Fibroblast of skin of right quadriceps (primary cell): ENCODE measurements at regions not wholly inside any gene's neighbourhood (a gene's known extent, or its start where the extent isn't known, plus 50 kb on each side); places are given as distances from the start of the nearest gene placed in this dataset.
A peak's percentile ranks its signal among the peaks of the same experiment; 100 is the strongest.

Source experiments
- DNase-seq: peaks from one replicate; pipeline ENCODE4 v3.0.0-alpha.2; 2013

- DNase-seq, result no peak
Observed at GRCh38 chr14:38761033-38761432, 342.0 kb downstream of the SEC23A start.

DNA sequence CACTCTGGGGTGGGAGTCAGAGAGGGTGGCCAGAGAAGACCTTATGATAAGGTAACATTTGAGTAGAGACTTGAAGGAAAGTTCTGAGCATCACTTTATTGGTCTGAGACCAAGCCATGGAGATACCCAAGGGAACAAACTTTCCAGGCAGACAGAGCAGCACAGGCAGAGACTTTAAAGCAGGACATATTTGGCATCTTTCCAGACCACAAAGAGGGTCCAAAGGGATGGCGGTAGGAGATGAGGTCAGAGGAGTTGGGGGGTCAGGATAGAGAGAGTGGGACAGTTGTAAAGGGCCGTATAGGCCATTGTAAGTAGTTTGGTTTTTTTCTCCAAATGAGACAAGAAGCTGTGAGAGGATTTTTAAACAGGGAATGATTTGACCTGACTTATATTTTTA is 344.4 kb downstream of the SEC23A start:
- peak; percentile 1 for DNase-seq

DNA sequence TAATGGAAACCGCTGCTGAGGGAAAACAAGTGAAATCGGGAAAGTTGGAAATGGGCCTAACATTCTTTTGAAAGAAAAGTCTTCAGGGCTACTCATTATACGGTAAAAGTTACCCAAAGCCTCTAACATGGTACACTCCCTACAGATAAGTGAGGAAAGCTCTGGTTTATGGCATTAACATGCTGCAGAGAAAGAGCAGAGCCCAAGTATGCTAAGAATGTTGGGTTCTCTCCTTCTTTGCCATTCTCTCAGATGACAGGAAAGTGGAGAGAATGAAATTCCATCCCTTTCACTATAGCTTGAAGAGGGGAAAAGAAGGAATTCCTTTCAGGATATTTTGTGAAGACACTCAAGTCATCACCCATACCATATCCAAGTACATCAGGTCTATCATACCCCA is 348.0 kb downstream of the SEC23A start:
- peak; percentile 41 for DNase-seq

GRCh38 chr14:38752750-38753149 is 350.3 kb downstream of the SEC23A start:
- DNase-seq, result no peak

DNA sequence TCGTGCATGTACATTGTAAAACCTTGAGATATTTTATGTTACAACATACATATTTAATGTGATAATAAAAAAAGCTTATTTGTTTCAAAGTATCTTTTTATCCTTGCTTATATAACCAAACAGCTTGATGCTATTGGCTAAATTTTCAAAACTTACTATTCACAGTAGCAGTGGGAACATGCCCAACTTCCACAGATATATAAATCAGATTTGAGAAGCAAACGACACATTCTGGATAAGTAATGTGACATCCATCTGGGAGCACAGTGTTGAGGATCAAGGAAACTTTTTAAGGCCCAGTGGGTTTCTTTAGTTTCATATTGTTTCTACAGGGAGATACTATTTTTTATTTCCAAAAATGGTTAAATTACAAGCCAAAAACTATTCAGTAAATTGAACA is 350.7 kb downstream of the SEC23A start:
- DNase-seq, result no peak

DNA sequence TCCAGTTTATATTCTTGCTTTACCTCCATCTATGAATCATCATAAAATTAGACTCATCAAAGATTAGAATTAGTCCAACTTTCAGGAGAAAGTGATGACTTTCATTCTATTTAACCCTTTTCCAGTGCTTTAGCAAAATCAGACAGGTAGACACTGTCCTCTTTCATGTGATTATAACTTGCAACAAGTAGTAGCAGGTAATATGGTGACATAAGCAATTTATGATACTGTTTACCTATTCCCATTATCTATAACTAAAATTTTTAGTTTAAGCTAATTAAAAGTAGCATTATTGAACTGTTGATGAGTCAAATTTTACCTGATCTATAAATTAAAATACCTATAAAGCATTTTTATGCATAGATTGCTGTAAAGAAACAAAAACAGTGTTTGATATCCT is 351.6 kb downstream of the SEC23A start:
- no peak for DNase-seq

DNA sequence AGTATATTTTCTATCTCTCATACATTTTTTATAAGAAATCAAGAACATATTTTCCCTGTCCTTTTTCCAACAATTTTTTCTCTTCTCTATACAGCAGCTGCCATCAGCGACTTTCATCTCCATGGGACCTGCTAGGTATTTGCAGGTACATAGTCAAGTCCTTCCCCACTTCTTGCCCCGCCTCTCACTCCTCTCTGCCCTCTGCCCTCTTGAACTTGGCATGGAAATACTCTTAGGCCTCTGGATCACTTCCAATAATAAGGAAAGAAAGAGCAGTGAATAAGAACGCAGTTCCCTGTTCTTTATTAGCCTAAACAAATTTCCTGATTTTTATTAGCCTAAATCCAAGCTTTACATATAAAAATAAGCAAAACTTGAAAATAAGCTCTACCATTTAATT is 353.1 kb downstream of the SEC23A start:
- no peak for DNase-seq

DNA sequence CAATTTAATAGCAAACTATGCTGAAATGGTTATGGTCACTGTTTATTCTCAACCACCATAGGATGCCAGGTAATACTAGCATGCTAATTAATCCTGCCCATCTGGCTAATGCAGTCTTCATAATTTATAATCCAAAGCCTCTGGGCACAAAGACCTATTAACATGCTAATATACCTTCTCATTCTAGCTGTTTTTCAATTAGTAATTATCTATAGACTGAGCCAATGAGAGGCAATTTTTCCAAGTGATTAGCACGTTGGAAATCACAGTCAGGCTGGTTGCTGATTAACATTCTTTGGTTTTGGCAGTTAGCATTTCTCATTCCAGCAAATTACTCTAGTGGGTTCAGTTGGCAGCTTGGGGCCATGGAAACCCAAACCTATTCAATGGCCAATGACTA is 357.2 kb downstream of the SEC23A start:
- DNase-seq, result no peak

DNA sequence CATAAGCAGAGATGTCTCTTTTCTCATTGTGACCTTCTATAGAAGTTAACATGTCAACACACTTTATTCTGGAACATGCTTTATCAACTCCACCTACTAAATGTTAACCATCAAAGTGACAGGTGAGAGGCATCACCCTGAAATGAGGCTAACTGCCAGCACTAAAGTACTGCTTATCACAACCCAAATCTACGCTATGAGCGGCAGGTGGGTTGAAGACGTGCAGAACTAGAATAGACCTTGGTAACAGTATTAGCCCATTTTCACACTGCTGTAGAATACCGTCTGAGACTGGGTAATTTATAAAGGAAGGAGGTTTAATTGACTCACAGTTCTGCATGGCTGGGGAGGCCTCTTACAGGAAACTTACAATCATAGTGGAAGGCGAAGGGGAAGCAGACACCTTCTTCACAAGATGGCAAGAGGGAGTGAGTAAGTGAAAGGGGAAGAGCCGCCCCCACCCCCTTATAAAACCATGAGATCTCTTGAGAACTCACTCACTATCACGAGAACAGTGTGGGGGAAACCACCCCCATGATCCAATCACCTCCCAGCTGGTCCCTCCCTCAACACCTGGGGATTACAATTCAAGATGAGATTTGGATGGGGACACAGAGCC is 359.0 kb downstream of the SEC23A start:
- no peak for DNase-seq

DNA sequence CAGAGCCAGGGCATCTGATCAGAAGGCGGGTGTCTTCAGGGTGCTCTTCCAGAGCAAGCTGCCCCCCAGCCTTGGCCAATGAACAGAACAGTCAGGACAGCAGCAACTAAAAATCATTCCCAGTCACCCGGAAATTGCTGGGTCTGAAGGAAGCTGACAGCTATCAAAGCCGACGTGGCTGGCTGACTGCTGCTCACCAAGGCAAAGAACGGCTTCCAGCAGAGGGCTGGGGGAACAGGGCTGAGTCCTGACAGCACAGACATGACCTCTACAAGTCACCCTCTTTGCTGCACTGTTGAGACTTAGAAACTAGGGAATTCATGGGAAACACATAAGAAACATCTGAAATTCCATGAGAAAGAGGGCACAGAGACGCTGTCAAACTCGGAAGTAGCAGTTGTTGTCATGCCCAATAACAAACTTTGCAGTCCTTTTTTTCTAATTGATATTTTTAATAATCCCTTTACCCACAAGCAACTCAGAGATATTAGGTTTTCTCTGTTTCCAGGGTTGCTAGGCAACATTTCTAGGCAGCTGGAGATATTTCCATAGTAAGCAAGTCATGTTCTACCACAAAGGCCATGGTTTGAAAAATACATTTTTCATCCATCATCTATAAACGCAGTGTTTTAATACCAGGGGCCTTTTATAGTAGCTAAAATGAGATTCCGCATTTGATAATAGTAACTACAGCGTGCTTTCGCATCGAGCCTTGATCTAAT is 365.2 kb downstream of the SEC23A start:
- DNase-seq, result no peak

GRCh38 chr14:38735005-38735404 is 368.0 kb downstream of the SEC23A start:
- no peak for DNase-seq

DNA sequence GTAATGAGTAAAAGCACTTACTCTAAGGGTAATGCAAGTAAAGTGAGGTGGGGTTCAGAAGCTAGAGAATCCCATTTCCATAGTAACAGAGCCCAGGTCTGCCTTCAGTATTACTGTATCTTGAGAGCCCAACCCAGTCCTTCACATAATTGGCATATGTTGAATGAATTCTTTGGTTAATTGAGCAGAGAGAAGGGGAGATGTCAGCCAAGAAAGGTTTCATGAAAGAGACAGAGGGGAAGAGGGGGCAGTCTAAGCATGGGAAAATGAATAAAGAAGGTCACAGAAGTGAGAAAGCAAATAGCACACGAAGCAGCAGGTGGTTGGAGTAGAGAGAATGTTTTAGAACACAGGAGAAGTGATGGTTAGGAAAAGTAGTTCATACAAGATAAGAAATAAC is 371.1 kb downstream of the SEC23A start:
- DNase-seq, result no peak

- DNase-seq, result no peak
Observed at GRCh38 chr14:38730420-38730819, 372.6 kb downstream of the SEC23A start.

- no peak for DNase-seq
Observed at GRCh38 chr14:38727731-38728130, 375.3 kb downstream of the SEC23A start.

DNA sequence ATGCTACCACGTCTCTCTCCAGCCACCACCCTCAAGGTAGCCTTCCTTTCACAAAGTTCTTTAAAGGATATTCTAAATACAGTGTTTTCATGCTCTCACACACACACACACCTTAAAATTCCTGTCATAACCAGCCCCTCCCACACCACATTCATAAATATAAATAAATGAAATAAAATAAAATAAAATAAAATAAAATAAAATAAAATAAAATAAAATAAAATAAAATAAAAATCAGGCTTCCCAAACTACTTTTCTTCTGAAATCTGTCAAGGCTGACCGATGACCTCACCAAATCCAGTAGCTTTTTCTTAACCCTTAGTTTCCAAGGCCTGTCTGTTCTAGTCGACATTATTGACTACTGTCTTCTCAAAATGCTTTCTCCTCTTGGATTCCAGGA is 378.4 kb downstream of the SEC23A start:
- no peak for DNase-seq

DNA sequence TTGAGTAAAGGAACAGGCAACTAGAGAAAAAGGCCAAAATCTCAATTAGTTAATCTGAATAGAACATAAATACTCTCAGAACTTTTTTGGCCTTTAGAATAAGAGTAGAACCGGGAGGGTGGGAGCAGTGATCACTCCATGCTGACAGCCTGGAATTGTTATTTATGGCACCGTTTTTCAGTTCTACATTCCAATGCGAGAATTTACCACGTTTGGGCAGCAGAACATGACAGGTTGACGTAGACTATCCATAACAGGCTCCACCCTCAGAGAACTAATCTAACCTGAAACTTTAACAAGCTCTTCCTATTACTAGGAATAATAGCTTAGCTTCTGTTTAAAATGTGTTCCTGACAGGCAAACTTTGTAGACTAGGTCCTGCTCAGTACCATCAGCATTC is 379.1 kb downstream of the SEC23A start:
- peak; percentile 19 for DNase-seq

DNA sequence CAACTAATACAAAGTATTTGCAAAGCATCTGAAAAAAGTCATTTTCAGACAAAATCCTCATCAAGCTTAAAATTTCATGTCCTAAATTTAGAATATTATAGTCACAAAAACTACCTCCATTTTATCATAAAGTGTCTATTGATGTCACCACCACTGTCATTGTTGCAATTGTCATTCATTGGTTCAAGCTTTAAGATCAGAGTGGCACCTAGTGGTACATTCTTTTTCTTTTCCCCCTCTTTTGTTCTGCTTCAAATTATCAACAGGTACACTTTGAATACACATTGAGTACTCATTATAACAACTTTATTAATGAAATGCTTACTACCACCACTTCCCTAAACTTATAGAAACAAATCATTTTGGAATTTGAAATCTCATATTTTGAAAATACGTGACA is 379.8 kb downstream of the SEC23A start:
- DNase-seq, result no peak

DNA sequence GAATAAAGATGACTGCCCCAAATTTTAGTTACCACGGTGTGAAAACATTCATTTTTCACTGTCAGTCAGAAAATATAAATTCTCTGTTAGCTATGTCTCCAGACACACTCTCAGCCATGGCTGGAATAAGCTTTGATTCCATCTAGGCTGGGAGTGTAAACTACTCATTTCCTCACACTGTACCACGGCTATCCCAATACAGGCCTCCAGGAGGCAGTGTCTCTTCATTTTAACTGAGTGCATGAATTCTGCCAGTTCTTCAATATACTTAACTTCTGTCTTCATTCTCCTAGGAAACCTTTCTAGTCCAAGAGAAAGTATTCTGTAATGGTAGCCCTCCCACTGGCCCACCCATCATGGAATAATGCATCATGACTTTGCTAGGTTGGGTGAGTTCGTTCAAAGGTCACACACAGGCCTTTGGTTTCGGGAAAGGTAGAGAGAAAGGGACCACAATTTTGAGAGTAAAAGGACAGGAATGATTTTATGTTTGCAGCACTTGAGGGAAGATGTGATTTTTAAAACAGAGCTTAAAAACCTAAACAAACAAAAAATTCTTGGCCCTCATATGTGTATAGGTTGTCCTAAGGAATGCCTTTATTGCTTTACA is 381.1 kb downstream of the SEC23A start:
- peak; percentile 46 for DNase-seq

- DNase-seq, result no peak
Observed at GRCh38 chr14:38718519-38718918, 384.5 kb downstream of the SEC23A start.

- no peak for DNase-seq
Observed at GRCh38 chr14:38716926-38717325, 386.1 kb downstream of the SEC23A start.

DNA sequence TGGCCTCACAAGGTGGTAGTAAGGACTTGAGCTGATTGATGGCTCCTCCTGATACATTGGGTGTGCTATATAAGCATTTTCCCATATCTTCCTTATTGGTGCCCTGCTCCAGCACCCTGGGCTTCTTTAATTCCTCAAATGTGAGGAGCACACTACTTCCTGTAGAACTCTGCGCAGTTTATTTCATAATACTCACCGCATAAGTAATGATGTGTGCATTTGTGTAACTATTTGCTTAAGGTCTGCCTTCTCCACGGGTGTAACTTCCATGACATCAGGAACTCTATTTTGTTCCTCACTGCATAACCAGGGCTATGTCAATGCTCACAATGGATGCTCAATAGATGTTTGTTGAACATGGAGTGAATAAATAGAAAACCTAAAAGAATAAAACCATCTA is 392.2 kb downstream of the SEC23A start:
- no peak for DNase-seq

DNA sequence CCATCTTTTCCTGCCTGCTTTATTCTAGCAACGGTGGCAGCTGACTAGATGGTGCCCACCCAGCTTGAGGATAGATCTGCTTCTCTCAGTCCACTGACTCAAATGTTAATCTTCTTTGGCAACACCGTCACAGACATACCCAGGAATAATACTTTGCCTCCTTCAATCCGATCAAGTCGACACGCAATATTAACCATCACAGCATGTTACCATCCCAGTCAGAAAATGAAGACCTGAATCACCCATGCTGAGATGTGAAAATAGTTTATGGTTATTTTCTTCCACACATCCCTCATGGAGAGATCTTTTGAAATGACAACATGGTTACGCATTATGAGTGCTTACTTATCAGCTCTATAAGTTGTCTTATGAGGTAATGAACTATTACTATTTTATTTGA is 392.8 kb downstream of the SEC23A start:
- no peak for DNase-seq

DNA sequence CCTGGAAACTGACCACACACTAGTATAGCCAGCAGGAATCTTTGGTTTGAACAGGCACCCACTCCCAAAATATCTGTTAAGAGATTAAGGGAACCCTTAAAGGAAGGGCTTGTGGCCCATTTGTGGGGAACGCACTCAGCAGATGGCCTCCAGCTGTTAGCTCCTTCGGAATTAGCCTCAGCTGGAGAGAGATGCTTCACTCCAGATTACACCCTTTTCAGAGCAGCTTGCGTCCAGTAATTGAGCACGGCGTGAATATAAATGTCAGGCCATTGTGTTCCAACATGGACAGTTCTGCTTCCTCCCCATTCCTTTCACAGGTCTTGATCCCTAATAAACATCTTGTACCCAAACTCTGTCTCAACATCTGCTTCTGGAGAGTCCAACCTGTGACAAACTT is 397.8 kb downstream of the SEC23A start:
- DNase-seq, result no peak

DNA sequence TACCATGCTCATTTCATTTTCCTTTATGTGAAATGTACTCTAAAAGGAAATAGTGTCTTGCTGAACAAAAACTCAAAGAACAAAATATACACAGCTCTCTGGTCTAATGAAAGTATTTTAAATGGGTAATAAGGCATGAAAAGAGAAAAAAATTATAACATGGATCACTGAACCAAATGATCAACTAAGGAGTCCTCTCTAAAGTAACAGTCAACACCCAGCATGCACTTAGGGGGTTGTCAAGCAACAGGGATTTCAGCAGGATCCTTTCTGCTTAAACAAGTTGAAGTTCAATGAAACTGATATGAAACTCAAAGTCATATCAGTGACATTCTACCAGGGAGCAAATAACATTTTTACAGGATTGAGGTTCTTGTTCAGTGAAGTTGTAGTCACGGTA is 398.8 kb downstream of the SEC23A start:
- DNase-seq, result no peak

DNA sequence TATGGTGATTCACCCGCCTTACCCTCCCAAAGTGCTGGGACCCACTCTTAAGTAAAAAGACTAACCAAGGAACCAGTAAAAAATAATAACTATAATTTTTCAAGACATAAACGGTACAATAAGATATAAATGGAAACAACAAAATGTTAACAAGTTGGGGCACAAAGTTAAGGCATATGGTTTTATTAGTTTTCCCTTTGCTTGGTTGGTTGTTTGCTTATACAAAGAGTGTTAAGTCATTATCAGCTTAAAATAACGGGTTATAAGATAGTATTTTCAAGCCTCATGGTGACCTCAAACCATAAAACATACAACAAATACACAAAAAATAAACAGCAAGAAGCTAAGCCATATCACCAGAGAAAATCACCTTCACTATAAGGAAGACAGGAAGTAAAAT is 406.1 kb downstream of the SEC23A start:
- no peak for DNase-seq
